Stromal cell of bone marrow (primary cell): ENCODE measurements at regions not wholly inside any gene's neighbourhood (a gene's known extent, or its start where the extent isn't known, plus 50 kb on each side); places are given as distances from the start of the nearest gene placed in this dataset.
A peak's percentile ranks its signal among the peaks of the same experiment; 100 is the strongest.
"Not testable (repeated sequence)": the region's sequence is repeated elsewhere in the genome, so short reads cannot be mapped to it uniquely, and the experiment has no call there.

Experiments
- DNase-seq: peaks from one replicate; pipeline ENCODE4 v3.0.0-alpha.2; 2012; ENCODE audit warnings: low read depth

GRCh38 chr3:40901298-40901697, 298.0 kb upstream of the CTNNB1 start:
- DNase-seq = no peak

GRCh38 chr3:40901796-40902195, 297.5 kb upstream of the CTNNB1 start:
- DNase-seq = no peak

- not testable (repeated sequence) for DNase-seq
Observed at GRCh38 chr3:40907907-40908465, 291.3 kb upstream of the CTNNB1 start.

DNA sequence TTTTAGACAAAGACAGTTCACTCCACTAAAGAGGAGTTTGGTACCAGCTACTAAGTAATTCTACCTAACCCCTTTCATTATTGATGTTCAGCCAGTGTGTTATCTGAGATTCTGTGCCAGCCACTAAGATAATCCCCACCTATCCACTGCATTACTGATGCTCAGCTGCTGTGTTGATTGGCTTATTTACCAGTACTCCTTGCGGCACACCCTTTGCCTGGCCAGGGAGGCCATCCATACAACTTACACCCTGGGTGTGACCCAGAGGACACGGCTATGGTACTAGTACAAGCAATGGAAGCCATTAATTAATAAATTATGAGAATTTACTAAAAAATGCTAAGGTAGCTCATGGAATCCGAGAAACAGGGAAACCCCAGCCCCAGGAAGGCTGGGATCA, 290.7 kb upstream of the CTNNB1 start:
- DNase-seq = no peak

GRCh38 chr3:40911264-40911663, 288.0 kb upstream of the CTNNB1 start:
- peak; percentile 6 for DNase-seq

- no peak for DNase-seq
Observed at GRCh38 chr3:40911928-40912327, 287.4 kb upstream of the CTNNB1 start.

DNA sequence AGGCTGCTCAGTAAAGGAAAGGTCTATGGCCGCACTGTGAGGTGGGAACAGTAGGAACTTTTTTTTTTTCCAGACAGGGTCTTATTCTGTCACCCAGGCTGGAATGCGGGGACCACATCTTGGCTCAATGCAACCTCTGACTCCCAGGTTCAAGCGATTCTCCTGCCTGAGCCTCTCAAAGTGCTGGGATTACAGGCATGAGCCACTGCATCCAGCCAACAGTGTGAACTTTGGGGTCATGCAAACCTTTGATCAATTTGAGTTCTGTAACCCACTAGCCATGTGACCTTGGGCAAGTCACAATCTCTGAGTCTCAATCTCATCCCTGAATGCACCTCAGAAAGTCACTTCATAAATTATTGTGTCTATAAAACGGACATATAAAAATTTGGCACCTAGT, 286.8 kb upstream of the CTNNB1 start:
- DNase-seq = no peak

DNA sequence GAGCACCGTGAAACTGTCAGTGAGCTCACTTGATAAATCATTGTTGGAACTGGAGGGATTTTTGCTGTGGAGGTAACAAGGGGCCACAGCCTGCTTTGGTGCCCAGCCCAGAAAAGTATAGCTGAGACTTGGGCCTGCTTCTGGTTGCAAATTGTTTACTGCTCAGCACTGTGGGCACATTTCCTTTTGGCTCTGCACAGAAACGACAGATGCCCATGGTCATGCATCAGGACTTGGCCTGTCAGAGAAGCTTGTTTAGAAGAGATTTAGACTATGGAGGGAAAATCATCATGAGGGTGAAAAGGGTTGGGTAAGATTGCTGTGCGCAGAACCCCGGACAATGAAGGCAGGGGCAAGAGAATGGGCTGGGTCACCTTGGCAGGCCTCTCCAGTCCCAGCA, 286.1 kb upstream of the CTNNB1 start:
- no peak for DNase-seq

DNA sequence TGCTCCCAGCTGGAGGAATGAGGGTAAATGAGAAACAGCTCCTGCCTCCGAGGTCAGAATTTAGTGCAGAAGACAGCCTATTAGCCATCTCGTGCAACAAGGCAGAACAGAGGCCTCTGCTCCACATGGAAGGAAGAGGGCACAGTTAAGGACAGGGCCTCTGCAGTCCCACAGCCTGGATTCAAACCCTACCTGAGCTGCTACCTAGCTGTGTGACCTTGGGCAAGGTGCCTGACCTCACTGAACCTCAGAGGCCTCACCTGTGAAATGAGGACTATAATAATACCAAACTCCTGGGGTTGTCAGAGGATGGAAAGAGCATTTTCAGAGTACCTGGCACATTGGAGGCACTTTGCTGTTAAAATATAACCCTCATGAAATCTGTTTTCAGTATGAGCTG, 285.7 kb upstream of the CTNNB1 start:
- DNase-seq = no peak

DNA sequence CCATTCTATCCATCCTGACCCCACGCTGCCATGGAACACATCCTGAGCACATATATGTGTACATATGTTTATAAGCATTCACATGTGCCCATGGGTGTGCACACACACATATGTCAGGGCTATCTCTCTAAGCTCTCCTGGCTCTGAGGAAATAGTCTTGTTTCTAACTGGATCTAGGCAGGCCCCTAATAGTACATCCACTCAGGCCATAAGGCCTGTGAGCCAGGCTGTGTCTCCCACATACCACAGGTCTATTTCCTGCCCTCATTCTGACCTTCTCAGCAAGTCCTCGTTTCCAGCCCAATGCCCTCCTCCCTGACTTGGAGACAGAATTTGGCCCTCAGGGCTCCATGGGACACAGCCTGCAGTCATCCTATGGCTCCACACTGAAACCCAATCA, 284.8 kb upstream of the CTNNB1 start:
- no peak for DNase-seq

DNA sequence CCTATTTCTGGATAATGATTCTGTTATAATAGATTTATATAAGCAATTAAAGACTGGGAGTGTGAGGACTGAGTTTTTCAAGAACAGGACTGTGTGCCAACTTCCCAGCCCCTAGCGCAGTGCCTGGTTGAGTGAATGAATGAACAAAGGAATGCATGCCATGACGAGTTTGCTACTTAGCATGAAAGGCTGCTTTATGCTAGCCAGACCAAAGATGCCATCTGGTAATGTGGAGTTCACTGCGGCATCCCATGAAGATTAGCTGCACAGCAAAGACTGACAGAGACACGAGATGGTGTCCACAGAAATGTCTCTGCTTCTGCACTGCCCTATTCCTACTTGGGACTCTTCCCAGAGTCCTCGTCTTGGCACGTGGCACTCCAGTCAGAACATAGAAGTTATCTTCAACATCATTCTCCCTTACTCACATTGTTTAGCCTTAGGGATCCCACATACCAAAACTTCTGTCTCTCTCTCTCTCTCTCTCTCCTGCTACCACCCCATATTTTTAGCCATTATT, 283.9 kb upstream of the CTNNB1 start:
- no peak for DNase-seq

DNA sequence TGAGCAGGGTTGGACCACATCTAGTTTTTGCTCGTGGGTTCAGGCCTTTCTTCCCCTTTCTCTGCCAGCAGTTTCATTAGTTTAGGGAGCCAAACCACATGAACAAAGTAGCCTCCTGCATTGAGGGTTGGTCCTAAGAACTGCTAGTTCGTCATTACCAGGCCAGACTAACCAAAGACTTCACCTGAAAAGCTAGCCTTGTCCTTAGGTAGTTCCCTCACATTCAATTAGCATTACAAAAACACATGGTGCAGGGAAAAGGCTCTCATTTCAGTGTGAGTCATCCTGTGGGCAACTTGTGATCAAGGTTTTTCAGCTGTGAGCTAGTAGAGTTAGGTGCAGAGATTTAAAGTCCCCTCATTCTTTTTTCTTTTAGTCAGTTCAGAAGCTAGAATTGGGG, 279.3 kb upstream of the CTNNB1 start:
- DNase-seq = peak; percentile 36

DNA sequence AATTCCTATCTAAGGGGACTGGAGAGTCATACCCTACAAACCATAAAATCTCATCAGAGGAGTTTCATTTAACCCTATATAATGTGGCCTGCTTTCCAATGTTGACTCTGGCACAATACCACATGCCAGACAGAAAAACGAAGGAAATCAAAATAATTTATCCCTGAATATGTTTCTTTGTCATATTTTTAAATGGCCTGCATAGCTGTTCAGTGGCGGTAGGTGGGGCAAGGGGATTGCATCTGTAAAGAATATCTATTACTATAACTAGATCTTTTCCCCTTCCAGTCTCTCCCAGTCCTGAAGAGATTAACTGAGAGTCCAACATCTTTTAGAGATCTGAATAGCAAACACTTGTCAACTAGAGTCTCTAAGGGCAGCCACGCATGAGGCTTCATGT, 278.1 kb upstream of the CTNNB1 start:
- DNase-seq = no peak

DNA sequence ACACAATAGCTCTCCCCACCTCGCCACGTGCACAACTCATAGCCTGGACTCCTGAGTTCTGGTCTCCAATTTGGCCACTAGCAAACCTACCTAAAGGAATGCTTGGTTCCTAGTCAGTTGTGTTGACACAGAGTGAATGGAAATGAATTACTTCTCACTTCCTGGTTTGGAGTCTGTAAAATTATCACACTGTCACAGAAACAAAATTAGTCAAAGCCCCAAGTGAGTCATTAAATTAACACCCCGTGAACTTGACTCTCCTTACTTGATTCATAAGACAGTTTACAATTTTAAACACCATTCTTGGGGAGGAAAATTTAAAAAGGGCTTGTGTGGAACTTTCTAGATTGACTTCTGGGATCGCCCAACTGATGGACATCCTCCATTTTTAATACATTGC, 276.2 kb upstream of the CTNNB1 start:
- no peak for DNase-seq

DNA sequence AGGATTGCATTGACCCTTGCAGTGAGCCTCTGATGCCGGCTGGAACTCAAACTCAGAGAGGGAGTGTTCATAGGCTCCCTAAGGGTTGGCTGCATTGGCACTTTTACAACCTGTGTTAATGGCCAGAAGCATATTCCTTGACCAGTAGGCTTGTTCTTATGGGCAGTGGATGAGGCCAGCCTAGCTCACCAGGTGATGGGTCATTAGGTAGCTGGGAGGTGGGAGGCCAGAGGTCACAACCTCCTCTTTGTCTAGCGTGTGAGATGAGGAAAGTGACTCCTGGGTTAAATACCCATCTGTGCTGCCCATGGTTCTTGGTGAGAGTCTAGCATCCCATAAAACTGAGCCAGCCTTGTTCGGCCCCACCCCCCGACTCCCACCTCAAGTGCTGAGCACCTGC, 275.7 kb upstream of the CTNNB1 start:
- DNase-seq = no peak

DNA sequence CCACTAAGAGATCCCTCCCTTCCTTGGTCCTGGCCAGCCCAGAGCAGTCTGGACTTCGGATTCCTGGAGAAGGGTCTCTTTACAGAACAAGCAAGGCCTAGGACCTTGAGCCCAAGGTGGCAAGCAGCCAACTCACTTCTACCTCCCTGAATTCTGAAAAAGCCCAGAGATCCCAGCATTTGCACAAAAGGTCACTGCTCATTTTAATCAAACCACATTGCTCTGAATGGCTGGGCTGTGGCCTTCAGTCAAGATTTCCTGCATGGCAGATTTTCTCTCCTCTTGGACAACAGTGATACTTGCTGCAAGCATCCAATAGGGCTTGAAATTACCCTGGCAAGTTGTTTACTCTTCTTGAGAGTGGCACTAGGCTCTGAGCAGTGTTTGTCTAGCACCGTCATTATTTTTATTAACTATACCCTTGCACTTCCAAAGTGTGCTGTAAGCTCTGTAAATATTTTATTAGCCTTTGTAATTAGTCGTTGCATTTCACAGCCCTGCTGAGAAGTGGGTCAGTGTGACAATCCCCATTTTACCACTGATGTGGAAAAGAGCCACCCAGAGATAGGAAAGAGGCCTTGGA, 274.7 kb upstream of the CTNNB1 start:
- no peak for DNase-seq

DNA sequence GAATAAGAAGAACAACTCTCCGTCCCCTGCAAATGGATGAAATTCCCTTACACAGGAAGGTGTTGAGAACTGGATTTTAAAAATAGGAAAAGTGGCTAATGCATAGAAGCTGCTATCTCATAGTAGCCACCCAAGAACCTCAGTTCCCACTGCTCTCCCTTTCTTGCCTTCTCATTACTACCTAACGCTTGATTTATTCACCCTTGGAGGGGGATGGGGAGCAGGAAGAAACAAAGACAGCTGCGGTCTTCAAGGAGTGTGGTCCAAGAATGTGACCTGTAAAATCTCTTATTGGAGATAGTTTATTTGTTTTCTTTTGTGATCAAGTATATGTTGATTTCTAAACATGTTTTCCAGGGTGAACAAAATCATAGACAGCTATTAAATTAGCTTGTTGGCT, 274.1 kb upstream of the CTNNB1 start:
- DNase-seq = no peak

GRCh38 chr3:40930131-40930538, 269.2 kb upstream of the CTNNB1 start:
- no peak for DNase-seq

DNA sequence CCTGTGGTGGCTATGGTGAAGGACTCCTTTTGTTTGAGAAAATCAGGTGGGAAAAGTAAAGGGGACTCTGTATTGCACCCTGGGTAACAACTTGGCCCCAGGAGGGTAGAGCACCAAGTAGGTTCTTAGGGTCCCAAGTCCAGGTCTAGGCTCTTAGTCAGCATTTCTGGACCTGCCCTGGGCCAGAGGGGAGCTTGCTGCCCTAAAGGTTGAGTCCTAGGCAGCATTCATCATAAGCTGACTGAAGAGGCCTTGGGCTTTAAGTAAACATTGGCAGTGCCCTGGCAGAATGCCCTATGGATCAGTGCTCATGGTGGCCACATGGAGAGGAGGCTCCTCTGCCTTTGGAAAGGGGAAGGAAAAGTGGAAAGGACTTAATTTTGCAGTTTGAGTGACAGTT, 268.5 kb upstream of the CTNNB1 start:
- no peak for DNase-seq

DNA sequence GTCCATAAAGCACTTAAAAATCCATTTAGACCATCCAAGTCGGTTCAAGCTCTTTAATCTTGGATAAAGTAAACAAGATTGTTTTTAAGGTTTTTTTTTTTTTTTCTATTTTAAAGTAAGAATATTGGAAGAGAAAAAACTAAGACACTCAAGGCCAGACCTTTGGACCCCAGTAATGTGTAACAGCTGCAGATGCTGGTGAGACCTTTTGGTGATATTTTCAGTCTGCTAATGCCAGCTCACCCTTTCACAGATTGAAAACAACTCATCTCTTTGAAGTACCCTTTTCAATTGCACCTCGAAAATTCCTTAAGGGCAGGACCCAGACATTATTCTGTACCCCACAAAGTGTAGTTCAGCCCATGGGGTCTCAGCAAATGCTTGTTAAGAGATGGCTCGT, 260.7 kb upstream of the CTNNB1 start:
- DNase-seq = no peak

DNA sequence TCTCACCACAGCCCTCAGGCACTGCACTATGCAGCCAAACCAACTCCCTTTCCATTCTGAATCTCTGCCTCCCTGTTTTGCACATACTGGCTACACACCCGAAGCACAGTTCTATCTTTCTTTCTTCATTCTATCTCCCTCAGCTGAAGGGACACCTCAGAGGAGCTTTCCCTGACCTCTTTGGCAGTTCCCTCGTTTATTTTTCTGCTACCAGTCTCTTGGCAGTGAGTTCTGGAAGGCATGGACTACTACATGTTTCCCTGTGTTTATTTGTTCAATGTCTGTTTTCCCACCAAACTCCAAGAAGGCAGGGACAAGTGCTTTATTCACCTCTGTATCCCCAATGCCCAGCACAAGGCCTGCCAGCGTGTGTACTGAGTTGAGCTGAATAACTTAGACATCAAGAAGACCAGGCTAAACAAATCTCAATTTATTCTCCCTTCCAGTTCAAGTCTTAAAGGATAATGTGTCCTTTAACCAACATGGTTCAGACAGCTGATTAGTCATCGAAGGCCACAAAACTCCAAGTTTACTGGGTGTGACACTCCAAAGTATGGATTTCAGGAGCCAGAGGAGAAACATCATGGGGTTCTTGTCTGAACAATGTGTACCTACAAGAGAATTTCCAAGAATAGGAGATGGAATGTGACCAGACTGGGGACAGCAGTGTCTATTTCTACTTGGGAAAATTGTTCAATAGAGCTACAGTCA, 260.1 kb upstream of the CTNNB1 start:
- no peak for DNase-seq

DNA sequence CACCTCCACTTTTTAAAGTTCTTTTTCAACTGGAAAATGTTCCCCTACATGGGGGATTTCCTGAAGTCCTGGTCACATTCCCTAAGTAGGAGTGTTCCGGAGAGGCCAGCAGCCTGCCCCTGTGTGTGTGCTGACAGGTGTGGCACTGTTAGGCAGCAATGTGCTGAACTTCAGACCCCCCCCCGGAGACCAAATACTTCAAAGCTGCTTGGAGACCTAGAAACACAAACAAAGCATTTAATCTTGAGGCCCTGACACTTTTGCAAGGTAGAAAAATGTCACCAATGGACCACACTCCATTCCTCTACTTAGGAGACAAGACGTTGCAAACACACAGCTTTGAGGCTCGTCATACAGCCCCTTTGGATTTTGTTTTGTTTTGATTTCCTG, 259.6 kb upstream of the CTNNB1 start:
- DNase-seq = no peak

GRCh38 chr3:40940651-40941050, 258.7 kb upstream of the CTNNB1 start:
- no peak for DNase-seq

- DNase-seq = not testable (repeated sequence)
Observed at GRCh38 chr3:40947022-40947421, 252.3 kb upstream of the CTNNB1 start.
